Mammary epithelial cell (primary cell): ENCODE measurements at regions not wholly inside any gene's neighbourhood (a gene's known extent, or its start where the extent isn't known, plus 50 kb on each side); places are given as distances from the start of the nearest gene placed in this dataset.

Source experiments
- CTCF ChIP-seq, 2 donors: IDR thresholded peaks in 1 of 2; conservative IDR thresholded peaks in 1 of 2; 2 replicates each; pipeline ENCODE4 v1.5.1; 2011 to 2012; ENCODE audit warnings: inconsistent platforms in 2 of 2, low read length in 2 of 2, mild to moderate bottlenecking in 2 of 2, control low read depth in 1 of 2, low read depth in 1 of 2; ENCODE audit not compliant: insufficient read depth in 1 of 2; ENCODE audit errors: extremely low read depth in 1 of 2
- EZH2 ChIP-seq: IDR thresholded peaks from 2 replicates; pipeline ENCODE4 v1.6.1; 2012; ENCODE audit warnings: low read length, inconsistent platforms, borderline replicate concordance

DNA sequence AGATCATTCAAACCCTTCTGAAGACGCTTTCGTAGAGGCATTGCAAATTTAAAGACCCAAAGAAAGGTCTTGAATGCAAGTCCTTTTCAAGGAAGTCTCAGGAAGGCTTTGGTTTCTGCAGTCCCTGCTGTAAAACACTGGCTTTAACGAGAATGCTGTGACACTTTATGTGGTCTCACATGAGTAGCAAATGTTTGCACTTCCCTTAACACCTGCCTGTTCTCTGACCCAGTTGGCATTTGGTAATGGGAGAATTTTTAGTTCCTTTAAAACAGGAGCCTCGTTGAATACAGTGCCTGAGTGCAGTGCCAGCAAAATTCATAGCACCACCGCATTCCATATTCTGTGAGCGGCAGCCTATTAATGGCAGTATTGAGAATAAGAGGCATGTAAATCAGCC, 330.5 kb upstream of the PRKX start:
- TF ChIP-seq CTCF (conservative IDR thresholded peaks at IDR 0.05 in 1 of 2, IDR thresholded peaks at IDR 0.05 in 1 of 2; ENCODE audit: extremely low read depth in 1 of 2, insufficient read depth in 1 of 2, low read depth in 1 of 2, low read length in 2 of 2) (no peak), EZH2 (no peak)
